Stimulated activated naive CD8-positive, alpha-beta T cell treated with anti-CD3 and anti-CD28 coated beads, Interleukin-15, amount 100 ng/mL, for 72 hours (primary cell): ENCODE measurements at regions not wholly inside any gene's neighbourhood (a gene's known extent, or its start where the extent isn't known, plus 50 kb on each side); places are given as distances from the start of the nearest gene placed in this dataset.
"Not testable (repeated sequence)": the region's sequence is repeated elsewhere in the genome, so short reads cannot be mapped to it uniquely, and the experiment has no call there.

Experiments
- ATAC-seq: fragments of 150-1000 bp; cut with Tn5 transposase; 2 replicates; pipeline ENCODE4 v1.10.0; 2021; ENCODE audit warnings: mild to moderate bottlenecking, moderate library complexity
- DNase-seq, 2 donors: peaks; one replicate each; pipeline ENCODE4 v3.0.0; 2021 to 2022
- H3K27ac Mint-ChIP-seq, 2 donors: one replicate each; pipeline ENCODE4 v1.8.0; 2022; ENCODE audit warnings: mild to moderate bottlenecking in 2 of 2, mixed read lengths in 2 of 2, moderate library complexity in 2 of 2
- H3K27me3 Mint-ChIP-seq: one replicate; pipeline ENCODE4 v1.8.0; 2022; ENCODE audit warnings: mixed read lengths
- H3K4me1 Mint-ChIP-seq: one replicate; pipeline ENCODE4 v1.8.0; 2022; ENCODE audit warnings: mild to moderate bottlenecking, mixed read lengths
- H3K4me3 Mint-ChIP-seq, 2 donors: one replicate each; pipeline ENCODE4 v1.8.0; 2022; ENCODE audit warnings: mild to moderate bottlenecking in 2 of 2, mixed read lengths in 2 of 2, moderate library complexity in 1 of 2
- H3K9me3 Mint-ChIP-seq, 2 donors: one replicate each; pipeline ENCODE4 v1.8.0; 2022; ENCODE audit warnings: mixed read lengths in 2 of 2

- Mint-ChIP-seq H3K4me1 (no peaks in the 10 kb centered on the region), H3K27me3 (no peaks in the 10 kb centered on the region), H3K9me3 (peaks cover 12 to 19% of the 10 kb centered on the region in 2 donors), H3K27ac (no peak overlapping the region), H3K4me3 (no peak overlapping the region)
- ATAC-seq (no peak), DNase-seq (no peak)
These were observed 663.4 kb upstream of the MIS18BP1 start for GRCh38 chr14:45916340-45916953.

DNA sequence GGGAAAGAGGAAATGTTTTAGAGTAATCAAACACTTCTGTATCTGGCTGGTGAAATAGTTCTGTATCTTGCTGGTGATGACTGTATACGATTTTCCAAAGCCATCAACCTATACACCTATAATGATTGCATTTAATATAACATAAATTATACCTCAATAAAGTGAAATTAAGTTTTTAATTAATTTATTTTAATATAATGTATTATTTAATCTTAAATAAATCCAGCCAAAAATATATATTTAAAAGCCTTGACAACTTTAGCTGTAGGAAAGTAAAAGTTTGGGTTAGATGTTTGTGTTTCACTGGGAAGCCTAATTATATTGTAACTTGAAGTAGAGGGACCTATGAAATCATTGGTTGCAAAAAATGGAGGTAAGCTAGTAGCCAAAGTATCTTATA is 654.8 kb upstream of the MIS18BP1 start:
- ATAC-seq (no peak), DNase-seq (no peak)
- Mint-ChIP-seq H3K4me3 (no peak overlapping the region), H3K4me1 (no peaks in the 10 kb centered on the region), H3K27ac (no peak overlapping the region), H3K9me3 (peaks cover 3 to 6% of the 10 kb centered on the region in 2 donors), H3K27me3 (no peaks in the 10 kb centered on the region)

DNA sequence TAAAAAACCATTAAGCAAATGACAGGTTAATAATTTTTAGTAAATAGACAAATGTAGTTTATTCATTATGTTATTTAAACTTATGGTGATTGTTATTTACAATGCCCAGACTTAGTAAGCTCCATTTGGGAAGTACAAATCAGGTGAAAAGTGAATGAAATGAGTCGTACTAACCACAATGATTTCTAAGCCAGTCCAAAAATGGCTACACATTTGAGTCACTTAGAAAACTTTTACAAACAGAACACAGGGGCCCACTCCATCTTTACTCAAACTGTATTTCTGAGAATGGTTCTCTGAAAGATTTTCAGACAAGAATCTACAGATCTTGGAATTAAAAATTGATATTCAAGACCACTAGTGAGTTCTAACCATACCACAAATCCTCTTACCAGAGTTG is 653.3 kb upstream of the MIS18BP1 start:
- Mint-ChIP-seq H3K4me3 (no peak overlapping the region), H3K27ac (no peak overlapping the region), H3K4me1 (no peaks in the 10 kb centered on the region), H3K27me3 (no peaks in the 10 kb centered on the region), H3K9me3 (peaks cover 0 to 13% of the 10 kb centered on the region in 2 donors)
- no peak for DNase-seq
- ATAC-seq, result no peak

DNA sequence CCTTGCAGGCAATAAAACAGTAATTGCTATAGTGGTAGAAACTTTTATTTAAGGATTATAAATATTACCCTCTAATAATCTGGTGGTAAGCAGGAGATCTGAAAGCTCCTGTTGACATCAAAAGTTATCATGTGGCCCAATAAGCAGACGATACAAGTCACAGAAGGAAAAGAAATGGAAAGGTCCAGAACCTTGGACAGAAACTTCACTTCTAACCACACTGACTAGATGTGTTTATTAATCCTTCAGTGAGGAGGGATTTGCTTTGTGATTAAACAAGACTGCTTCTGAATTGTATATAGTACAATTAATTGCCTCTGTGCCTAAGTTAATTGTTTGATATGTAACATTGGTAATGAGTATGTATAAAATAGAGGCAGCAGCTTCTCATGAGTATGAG is 652.7 kb upstream of the MIS18BP1 start:
- no peak for DNase-seq
- Mint-ChIP-seq H3K27me3 (no peaks in the 10 kb centered on the region), H3K27ac (no peak overlapping the region), H3K4me3 (no peak overlapping the region), H3K9me3 (peaks cover 0 to 13% of the 10 kb centered on the region in 2 donors), H3K4me1 (no peaks in the 10 kb centered on the region)
- no peak for ATAC-seq

DNA sequence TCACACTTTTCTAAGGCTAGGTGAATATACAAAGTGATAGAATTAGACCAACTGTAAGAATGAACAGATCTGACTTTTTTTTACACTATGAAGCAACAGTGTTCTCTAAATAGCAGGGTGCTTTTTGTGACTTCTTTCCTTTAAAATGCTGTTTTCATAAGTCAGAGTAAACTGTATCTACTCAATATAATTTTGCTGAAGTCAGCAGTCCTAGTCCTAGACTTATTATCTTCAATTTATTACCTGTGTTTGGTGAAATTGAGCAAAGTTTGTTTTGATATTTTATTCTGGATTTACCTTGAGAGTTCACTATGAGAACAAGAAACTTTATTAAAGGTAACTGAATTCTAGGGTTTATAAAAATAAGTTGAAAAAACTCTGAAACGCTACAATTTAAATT is 651.3 kb upstream of the MIS18BP1 start:
- ATAC-seq, result no peak
- DNase-seq, result no peak
- H3K4me1 Mint-ChIP-seq, result no peaks in the 10 kb centered on the region
- H3K27me3 Mint-ChIP-seq, result no peaks in the 10 kb centered on the region
- no peak overlapping the region for H3K27ac Mint-ChIP-seq
- peaks cover 0 to 19% of the 10 kb centered on the region in 2 donors for H3K9me3 Mint-ChIP-seq
- no peak overlapping the region for H3K4me3 Mint-ChIP-seq

DNA sequence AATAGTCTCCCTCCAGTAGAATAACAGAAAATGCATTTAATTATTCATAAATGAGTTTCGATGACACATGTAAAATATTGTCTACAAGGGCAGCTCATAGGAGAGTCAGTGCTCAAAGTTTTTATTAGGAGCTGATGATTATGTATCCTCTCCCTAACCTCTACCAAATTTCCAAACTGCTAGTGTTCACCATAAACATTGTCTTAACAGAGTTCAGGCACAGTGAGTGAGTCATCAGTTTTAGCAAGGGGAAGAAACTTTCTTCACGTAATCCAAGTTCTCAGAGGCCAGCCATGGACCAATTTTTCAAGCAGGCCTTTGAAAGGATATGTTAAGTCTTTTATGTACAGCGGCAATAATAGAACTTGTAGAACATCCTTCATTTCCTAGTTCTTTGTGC is 649.2 kb upstream of the MIS18BP1 start:
- DNase-seq (no peak), ATAC-seq (no peak)
- Mint-ChIP-seq H3K4me3 (no peak overlapping the region), H3K27ac (no peak overlapping the region), H3K9me3 (peaks cover 0 to 25% of the 10 kb centered on the region in 2 donors), H3K4me1 (no peaks in the 10 kb centered on the region), H3K27me3 (no peaks in the 10 kb centered on the region)

DNA sequence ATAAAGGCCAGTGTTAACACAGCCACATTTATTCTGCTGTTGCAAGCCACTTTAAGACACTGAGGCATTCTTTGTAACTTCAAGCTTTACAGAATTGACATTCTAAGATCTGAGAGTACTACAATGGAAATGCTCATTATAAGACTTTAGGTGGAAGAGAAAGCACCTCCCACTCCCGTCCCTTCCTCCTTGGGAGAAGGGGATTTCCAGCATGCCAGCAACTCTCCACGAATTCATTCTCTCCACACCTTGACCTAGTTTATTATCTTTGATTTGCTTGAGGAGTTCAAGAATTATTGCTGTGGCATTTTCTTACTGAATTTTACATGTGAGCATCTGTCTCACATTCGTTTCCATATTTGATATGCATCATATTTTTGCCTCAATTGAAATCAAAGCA is 644.4 kb upstream of the MIS18BP1 start:
- no peak overlapping the region for H3K27ac Mint-ChIP-seq
- no peak overlapping the region for H3K4me3 Mint-ChIP-seq
- H3K9me3 Mint-ChIP-seq, result peaks cover 0 to 26% of the 10 kb centered on the region in 2 donors
- no peaks in the 10 kb centered on the region for H3K27me3 Mint-ChIP-seq
- no peak for DNase-seq
- no peak for ATAC-seq
- H3K4me1 Mint-ChIP-seq, result no peaks in the 10 kb centered on the region

GRCh38 chr14:45893127-45893526 is 640.1 kb upstream of the MIS18BP1 start:
- H3K4me3 Mint-ChIP-seq, result no peak overlapping the region
- no peaks in the 10 kb centered on the region for H3K27me3 Mint-ChIP-seq
- DNase-seq (no peak), ATAC-seq (no peak)
- no peaks in the 10 kb centered on the region for H3K4me1 Mint-ChIP-seq
- H3K27ac Mint-ChIP-seq, result no peak overlapping the region
- H3K9me3 Mint-ChIP-seq, result peaks cover 6 to 31% of the 10 kb centered on the region in 2 donors

DNA sequence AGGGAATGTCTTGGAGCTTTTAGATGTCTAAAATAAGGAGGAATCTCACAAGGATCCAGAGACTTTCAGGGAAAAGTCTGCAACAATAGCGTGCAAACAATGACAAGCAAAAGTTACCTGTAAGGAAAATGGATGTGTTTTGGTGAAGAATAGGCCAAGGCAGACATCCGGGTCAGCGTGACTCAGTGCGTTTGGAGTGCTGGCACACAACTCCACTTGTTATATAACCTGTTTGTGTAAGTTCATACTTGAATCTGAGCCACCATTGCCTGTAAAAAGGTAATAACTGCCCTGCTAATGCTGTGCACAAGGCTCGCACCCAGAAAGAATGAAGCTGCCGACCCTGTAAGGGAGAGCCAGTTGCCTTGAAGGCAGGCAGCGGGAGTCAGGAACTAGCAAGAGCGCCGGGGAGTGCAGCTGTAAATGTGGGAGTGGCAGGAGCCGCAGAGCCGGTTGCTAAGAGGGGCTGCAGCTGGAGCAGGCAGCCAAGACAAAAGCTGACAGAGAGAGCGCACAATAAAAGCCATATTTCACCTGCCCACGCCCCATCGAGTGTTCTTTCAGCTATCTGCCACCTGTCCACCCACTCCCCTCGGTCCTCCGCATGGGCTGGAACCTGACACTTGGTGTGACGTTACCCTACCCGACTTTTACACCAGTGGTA is 638.5 kb upstream of the MIS18BP1 start:
- no peaks in the 10 kb centered on the region for H3K4me1 Mint-ChIP-seq
- no peak for ATAC-seq
- H3K4me3 Mint-ChIP-seq, result no peak overlapping the region
- peaks cover 6 to 24% of the 10 kb centered on the region in 2 donors for H3K9me3 Mint-ChIP-seq
- no peak for DNase-seq
- H3K27ac Mint-ChIP-seq, result no peak overlapping the region
- no peaks in the 10 kb centered on the region for H3K27me3 Mint-ChIP-seq

- not testable (repeated sequence) for H3K27ac Mint-ChIP-seq, H3K27me3 Mint-ChIP-seq, DNase-seq, H3K4me1 Mint-ChIP-seq, ATAC-seq, H3K4me3 Mint-ChIP-seq
- peaks cover 6 to 24% of the 10 kb centered on the region in 2 donors for H3K9me3 Mint-ChIP-seq
These were observed 635.8 kb upstream of the MIS18BP1 start for GRCh38 chr14:45888766-45889285.

DNA sequence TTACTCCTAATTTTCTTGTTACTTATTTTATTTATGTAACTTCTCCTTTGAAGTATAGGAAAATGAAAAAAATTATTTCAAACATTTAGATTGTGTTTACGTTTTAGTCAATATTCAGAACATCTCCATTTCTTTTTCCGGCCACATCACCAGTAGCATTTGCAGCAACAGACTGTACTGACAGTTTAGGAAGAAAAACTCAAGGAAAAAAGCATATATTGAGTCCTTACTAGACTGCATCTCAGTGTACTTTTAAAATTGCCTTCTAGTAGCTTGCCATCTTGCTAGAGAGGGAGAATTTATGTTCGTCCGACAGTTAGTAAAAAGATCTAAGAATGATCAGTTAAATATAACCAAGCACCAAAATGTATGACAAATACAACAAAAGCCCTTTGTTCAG is 625.0 kb upstream of the MIS18BP1 start:
- no peak overlapping the region for H3K27ac Mint-ChIP-seq
- ATAC-seq, result no peak
- H3K27me3 Mint-ChIP-seq, result no peaks in the 10 kb centered on the region
- no peak overlapping the region for H3K4me3 Mint-ChIP-seq
- DNase-seq, result no peak
- H3K4me1 Mint-ChIP-seq, result no peaks in the 10 kb centered on the region
- peaks cover 4 to 6% of the 10 kb centered on the region in 2 donors for H3K9me3 Mint-ChIP-seq

DNA sequence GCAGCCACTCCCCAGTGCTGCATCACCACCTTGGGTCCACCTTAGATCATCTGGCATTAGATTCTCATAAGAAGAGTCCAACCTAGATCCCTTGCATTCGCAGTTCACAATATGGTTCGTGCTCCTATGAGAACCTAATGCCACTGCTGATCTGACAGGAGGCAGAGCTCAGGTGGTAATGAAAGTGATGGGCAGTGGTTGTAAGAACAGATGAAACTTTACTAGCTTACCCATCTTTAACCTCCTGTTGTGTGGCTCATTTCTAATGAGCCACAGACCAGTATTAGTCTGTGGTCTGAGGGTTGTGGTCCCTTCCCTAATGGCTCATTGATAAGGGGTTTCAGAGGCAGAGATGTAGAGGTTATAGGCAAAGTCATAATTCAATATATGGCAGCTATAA is 615.9 kb upstream of the MIS18BP1 start:
- H3K4me1 Mint-ChIP-seq, result no peaks in the 10 kb centered on the region
- H3K27me3 Mint-ChIP-seq, result no peaks in the 10 kb centered on the region
- peaks cover 8 to 26% of the 10 kb centered on the region in 2 donors for H3K9me3 Mint-ChIP-seq
- no peak overlapping the region for H3K27ac Mint-ChIP-seq
- no peak for DNase-seq
- H3K4me3 Mint-ChIP-seq, result no peak overlapping the region
- no peak for ATAC-seq

GRCh38 chr14:45868377-45868776 is 615.4 kb upstream of the MIS18BP1 start:
- H3K4me3 Mint-ChIP-seq, result no peak overlapping the region
- H3K27me3 Mint-ChIP-seq, result no peaks in the 10 kb centered on the region
- no peaks in the 10 kb centered on the region for H3K4me1 Mint-ChIP-seq
- H3K27ac Mint-ChIP-seq, result no peak overlapping the region
- no peak for ATAC-seq
- peaks cover 8 to 26% of the 10 kb centered on the region in 2 donors for H3K9me3 Mint-ChIP-seq
- DNase-seq, result no peak

DNA sequence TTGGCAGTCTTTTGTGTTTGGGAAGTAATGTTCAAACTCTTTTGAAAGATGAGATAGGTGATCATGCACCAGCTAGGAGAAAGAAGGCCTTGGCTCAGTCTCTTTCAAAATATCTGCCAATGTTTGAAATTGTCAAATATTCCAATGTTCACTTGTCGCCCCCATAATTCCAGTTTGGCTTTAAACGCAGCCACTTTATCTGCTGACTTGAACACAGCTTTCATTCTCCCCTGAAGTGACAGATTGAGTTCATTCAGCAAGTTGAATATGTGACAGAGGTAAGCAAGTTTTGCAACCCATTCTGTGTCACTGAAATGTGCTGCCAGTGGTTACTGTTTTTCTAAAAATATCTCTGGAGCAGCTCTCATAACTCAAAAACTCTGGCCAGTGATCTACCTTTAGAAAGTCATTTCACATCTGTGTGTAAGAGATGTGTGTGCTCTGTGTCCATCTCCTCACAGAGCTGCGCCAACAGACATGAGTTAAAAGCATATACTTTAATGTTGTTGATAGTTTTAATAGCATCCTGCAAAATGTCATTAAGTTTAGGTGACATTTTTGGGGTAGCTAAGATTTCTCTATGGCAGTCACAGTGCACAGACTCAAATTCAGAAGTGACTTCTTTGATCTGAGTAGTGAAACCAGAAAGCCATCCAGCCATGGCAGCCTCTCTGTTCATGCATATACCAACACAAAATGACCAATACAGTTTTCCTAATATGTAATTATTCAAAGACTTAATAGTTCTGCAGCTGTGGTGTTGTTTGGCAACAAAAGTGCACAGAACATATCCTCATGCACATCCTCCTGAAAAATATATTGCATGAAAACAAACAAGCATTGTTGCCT is 614.3 kb upstream of the MIS18BP1 start:
- Mint-ChIP-seq H3K27me3 (no peaks in the 10 kb centered on the region), H3K27ac (no peak overlapping the region), H3K4me3 (no peak overlapping the region), H3K9me3 (peaks cover 8 to 25% of the 10 kb centered on the region in 2 donors), H3K4me1 (no peaks in the 10 kb centered on the region)
- ATAC-seq, result no peak
- DNase-seq, result no peak

GRCh38 chr14:45838597-45838996 is 585.6 kb upstream of the MIS18BP1 start:
- ATAC-seq, result no peak
- Mint-ChIP-seq H3K4me1 (no peaks in the 10 kb centered on the region), H3K27me3 (no peaks in the 10 kb centered on the region), H3K27ac (no peak overlapping the region), H3K9me3 (peaks cover 12 to 20% of the 10 kb centered on the region in 2 donors), H3K4me3 (no peak overlapping the region)
- DNase-seq, result no peak

DNA sequence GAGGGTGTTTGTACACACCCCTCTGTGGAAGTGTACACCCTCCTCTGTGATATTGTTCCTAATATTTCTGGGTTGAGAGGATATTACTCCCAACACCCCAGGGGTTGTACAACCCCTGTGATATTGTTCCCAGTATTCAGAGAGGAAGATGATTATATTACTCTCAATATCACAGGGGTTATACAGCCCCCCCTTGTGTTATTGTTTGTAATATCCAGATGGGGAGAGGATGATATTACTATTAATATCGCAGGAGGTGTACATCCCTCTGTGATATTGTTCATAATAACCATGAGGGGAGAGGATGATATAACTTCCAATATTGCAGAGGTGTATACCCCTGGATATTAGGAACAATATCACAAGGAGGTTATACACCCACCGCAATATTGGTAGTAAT is 566.1 kb upstream of the MIS18BP1 start:
- Mint-ChIP-seq H3K9me3 (peaks cover 10 to 14% of the 10 kb centered on the region in 2 donors), H3K4me3 (no peak overlapping the region), H3K27ac (no peak overlapping the region), H3K4me1 (no peaks in the 10 kb centered on the region), H3K27me3 (no peaks in the 10 kb centered on the region)
- ATAC-seq, result no peak
- no peak for DNase-seq
